Ramos (cell line): ENCODE measurements at regions not wholly inside any gene's neighbourhood (a gene's known extent, or its start where the extent isn't known, plus 50 kb on each side); places are given as distances from the start of the nearest gene placed in this dataset.

Source experiments
- in situ Hi-C: fragments of 300-500 bp; cut with MboI; formaldehyde crosslinking; loops from one replicate; pipeline ENCODE4 v1.14.3; 2022; ENCODE audit warnings: low sequenced_read_pairs; ENCODE audit not compliant: unreplicated experiment

DNA sequence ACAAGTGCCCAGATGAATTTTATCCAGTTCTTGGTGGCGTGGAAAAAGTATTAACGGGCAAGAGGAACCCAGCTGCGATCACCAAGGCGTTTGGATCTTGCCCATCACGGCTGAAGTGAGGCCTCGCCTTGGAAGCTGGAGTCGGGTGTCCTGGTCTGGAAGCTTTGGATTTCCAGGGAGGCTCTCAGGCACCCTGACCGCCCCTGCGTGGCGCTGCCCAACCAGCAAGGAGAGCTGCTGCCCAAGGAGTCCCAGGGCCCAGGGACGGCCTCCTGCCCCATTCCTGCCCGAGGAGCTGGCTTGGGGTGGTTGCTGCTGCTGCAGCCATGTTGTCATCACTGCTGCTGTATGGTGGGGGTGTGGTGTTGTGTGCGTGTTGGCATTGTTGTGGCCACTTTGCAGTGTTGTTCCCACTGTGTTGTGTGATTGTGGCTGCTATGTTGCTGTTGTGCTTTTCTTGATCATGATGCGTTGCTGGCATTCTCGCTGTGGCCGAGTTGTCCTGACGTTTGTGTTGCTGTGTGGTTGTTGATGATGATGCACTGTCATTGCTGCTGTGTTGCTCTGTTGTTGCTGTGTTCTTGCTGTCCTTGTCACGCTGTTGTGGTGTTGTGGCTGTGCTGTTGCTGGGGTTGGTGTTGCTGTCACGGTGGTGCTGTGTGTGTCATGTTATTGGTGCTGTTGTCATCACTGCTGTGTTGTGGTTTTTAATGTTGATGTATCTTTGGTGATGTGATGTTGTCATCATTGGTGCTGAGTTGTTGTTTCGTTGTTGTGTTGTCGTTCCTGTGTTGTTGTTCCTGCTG lies 318.8 kb downstream of the C16orf95 start:
- in situ Hi-C loops, result no loop called here

DNA sequence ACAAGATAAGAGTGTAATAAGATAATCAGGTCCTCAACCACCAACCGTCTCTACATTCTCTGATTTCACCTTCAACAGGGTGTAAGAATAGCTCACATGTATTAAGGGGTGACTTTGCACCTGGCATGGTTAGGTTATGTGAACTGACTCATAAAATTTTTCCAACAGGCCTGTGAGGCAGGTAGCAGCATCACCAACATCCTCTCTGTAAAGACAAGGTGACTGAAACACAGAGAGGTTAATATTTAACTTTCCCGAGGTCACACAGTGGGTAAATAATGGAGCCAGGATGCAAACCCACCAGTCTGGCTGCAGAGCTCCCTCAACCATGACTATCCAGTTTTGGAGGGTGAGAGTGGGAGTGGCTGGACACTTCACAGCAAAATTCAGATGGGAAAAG lies 317.2 kb downstream of the C16orf95 start:
- in situ Hi-C loops, result no loop called here

GRCh38 chr16:87002717-87003413 lies 314.3 kb downstream of the C16orf95 start:
- in situ Hi-C loops, result no loop called here

- in situ Hi-C loops, result no loop called here
Measured at GRCh38 chr16:87003414-87003755, 313.8 kb downstream of the C16orf95 start.

GRCh38 chr16:87006021-87006420 lies 311.2 kb downstream of the C16orf95 start:
- in situ Hi-C loops, result no loop called here

GRCh38 chr16:87006789-87007745 lies 310.1 kb downstream of the C16orf95 start:
- in situ Hi-C loops, result no loop called here

DNA sequence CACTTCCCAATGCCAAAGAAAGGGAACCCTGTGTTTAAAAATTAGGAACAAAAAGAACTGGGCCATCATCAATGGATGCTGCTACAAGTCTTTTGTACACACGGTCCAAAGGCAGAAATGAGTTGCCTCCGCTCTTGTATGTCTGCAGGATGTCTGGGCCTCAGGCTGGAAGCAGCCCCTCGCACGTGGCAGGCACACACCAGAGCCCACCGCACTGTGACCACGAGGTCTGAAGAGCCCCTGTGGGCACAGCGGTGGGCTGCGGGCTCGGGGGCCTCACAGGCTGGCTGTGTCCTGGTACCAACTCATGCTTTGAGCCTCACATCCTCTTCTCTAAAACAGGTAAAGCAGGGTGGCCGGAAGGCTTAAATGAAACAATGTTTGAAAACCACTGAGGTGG lies 309.3 kb downstream of the C16orf95 start:
- in situ Hi-C loops, result no loop called here

- in situ Hi-C loops, result no loop called here
Measured at GRCh38 chr16:87008664-87009063, 308.5 kb downstream of the C16orf95 start.

DNA sequence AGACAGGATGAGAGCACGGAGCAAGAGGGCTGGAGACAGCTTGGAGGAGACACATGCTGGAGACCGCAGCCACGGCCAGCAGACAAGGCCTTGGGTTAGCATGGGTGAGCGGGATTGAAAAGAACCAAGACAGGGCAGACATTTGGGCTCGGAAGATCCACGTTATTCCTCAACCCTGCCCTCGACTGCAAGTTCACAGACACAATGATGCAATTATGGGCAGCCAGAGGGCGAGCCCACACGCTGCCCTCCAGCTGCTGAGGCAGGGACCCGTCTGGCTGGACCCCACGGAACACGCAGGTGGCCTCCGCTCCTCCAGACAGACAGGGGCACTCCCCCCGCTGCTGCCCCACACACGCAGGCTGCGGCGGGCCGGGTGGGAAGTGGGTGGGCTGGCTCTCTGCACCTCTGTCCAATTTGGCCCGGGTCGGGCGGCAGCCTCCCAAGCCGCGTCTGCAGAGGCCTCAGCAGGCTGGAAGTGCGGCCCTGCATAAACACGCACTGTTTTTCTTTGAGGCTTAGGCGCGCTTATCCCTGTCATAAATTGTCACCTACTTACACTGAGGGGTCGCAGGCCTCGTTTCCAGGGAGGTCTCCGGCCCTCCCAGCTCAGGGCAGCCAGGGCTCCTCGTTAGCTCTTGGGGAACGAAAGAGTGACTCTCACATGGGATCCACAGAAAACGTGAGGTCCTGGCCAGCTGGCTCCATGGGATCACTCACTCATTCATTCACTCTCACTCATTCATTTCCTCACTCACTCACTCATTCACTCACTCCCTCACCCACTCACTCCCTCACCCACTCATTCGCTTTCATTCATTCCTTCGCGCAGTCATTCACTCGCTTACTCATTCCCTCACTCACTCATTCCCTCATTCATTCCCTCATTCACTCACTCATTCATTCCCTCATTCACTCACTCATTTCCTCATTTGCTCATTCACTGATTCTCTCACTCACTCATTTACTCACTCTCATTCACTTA lies 303.9 kb downstream of the C16orf95 start:
- in situ Hi-C loops, result no loop called here

GRCh38 chr16:87014112-87014511 lies 303.1 kb downstream of the C16orf95 start:
- in situ Hi-C loops, result no loop called here

DNA sequence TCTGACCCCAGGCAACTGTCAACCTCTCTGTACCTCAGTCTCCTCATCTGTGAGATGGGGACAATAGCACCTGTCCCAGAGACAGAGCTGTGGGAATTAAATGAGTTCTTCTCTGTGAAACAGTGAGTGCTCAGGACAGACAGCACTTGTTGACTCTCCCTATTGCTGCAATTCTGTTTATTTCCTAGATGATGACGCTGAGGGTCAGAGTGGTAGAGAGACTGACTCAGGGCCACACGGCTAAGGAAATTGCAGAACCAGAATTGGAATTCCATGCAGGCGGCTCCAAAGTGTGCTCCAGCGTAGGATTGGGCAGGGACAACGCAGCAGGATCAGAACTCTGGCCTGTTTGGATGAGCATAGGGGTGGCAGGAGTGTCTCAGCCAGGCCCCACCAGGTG lies 302.2 kb downstream of the C16orf95 start:
- in situ Hi-C loops, result no loop called here

GRCh38 chr16:87016046-87017035 lies 300.9 kb downstream of the C16orf95 start:
- in situ Hi-C loops, result no loop called here

DNA sequence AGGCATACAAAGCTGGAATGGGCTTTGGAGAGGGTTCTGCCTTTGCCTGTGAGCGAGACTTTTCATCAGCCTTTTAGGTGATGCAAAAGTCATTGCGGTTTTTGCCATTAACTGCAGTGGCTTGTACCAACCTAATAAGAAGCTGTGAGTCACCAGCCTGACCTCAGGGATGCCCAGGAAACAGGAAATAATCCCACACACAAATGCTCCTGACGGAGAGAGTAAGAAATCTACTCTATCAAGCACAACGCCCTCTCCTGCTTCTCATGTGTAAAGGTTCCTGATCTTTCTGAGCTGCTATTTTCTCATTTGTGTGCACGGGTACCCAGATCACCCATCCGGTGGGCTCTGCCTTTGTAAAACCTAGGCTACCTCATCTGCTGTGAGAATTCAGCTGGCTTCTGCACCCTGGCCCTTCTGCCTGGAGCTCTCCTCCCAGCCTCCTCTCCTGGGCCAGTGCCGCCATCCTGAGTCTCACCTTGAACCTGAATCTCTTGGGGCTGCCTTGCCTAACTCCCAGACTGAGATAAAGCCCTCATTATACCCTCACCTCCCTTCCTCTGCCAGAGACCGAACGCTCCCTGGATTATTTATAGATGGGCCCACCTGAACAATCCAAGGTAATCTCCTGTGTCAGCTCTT lies 299.7 kb downstream of the C16orf95 start:
- in situ Hi-C loops, result no loop called here

DNA sequence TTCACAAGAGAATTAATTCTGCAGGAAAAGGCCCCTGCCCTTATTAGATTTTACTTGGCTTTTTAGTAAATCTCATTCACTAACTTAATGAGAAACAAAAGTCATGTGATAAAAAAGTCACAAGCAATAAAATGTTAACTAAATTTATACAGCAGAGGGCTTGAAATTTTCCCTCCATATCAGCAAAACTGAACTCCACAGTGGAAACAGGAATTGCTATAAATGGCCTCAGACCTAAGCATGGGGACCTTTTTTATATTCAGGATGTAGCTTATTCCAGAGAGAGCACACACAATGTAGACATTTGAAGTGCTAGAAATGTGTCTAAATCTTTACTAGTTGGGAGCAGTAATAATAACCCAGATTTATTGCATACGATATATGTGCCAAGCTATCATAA lies 291.5 kb downstream of the C16orf95 start:
- in situ Hi-C loops, result no loop called here

DNA sequence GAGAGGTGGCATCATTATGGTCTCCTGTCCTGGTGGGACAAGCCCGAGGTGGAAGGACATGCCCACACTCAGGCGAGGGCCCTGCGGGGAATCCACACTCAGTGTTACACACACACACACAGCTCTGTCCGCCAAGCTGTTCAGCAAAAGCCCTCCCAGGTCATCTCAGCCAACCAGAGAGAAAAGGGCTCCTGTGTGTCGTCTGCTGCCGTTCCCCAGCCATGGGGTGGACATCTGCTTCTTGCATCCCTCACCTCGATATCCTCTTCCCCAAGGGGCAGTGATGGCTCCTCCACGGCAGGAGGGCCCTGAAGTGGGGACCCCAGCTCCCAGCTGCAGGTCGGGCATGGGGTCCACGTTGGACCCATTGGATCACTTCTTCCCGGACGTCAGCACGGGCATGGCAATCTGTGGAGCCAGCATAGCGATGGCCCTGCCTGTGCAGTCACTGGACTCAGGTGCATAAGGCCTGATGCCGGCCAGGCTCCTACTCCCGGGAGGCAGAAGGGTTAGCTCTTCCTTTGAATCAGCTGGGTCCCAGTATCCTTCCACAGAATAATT lies 290.1 kb downstream of the C16orf95 start:
- in situ Hi-C loops, result no loop called here

DNA sequence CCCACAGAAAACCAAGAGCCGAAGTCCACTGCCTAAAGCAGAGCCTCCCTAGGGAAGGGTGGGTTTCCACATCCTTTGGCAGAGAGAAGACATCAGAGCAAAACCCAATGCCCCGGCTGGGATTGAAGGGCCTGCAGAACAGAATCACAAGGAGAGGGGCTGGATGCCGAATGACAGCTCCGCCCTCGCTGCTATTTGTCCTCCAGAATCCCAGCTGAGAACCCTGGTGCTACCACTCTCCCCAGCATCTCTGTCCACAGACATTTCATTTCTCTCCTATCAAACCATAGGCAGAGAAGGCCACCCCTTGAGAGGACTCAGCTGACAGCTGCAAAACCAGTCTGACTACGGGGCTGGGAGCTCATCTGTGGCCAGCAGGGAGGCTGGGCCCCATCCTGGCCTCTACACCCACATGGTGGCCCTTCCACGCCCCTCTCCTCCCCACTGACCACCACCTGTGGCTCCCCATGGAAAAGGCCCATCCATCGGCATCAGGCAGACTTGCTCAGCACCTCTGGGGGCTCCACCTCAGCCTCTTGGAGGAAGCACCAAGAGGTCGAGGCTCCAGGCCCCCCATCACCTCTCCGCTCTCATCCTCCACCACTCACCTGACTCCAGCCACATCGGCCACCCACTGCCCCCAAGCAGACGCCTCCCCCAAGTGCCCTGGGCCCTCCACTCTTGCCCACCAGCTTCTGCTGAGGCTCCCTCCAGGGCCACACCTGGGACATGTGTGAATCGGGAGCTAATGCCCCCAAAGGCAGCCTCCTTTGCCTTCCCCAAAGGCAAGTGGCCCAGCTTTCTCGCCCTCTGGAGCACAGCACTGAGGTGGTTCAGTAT lies 288.5 kb downstream of the C16orf95 start:
- in situ Hi-C loops, result no loop called here

GRCh38 chr16:87032554-87032953 lies 284.6 kb downstream of the C16orf95 start:
- in situ Hi-C loops, result no loop called here
